Liver (tissue), 8 donors: ENCODE measurements at regions not wholly inside any gene's neighbourhood (a gene's known extent, or its start where the extent isn't known, plus 50 kb on each side); places are given as distances from the start of the nearest gene placed in this dataset.

ENCODE experiments used
- DNase-seq: peaks from one replicate; pipeline ENCODE4 v3.0.0-alpha.2; 2017; ENCODE audit warnings: low spot score
- H3K27ac ChIP-seq, 2 donors: one replicate each; pipeline ENCODE4 v1.7.0; 2013; ENCODE audit warnings: inconsistent platforms in 2 of 2, low read length in 2 of 2, control low read depth in 1 of 2, low read depth in 1 of 2, mild to moderate bottlenecking in 1 of 2
- H3K27me3 ChIP-seq, 4 donors: one replicate each; pipeline versions ENCODE4 v1.6.1 to v1.7.0; 2013; ENCODE audit warnings: low read length in 3 of 4, inconsistent platforms in 1 of 4, mild to moderate bottlenecking in 1 of 4, moderate library complexity in 1 of 4; ENCODE audit not compliant: control insufficient read depth in 4 of 4, insufficient read depth in 4 of 4
- H3K36me3 ChIP-seq, 4 donors: one replicate each; pipeline versions ENCODE4 v1.6.1 to v1.7.0; 2013; ENCODE audit warnings: low read length in 3 of 4, mild to moderate bottlenecking in 3 of 4, low read depth in 1 of 4, moderate library complexity in 1 of 4; ENCODE audit not compliant: control insufficient read depth in 4 of 4, insufficient read depth in 3 of 4
- H3K4me1 ChIP-seq, 4 donors: one replicate each; pipeline versions ENCODE4 v1.6.1 to v1.7.0; 2013; ENCODE audit warnings: low read length in 3 of 4, mild to moderate bottlenecking in 3 of 4, moderate library complexity in 1 of 4; ENCODE audit not compliant: control insufficient read depth in 4 of 4, insufficient read depth in 4 of 4
- H3K4me3 ChIP-seq, 3 donors: one replicate each; pipeline versions ENCODE4 v1.6.1 to v1.7.0; 2013; ENCODE audit warnings: low read length in 3 of 3, control low read depth in 1 of 3, low read depth in 1 of 3, mild to moderate bottlenecking in 1 of 3
- H3K9ac ChIP-seq, 2 donors: one replicate each; pipeline ENCODE4 v1.7.0; 2013; ENCODE audit warnings: low read length in 2 of 2, mild to moderate bottlenecking in 2 of 2, moderate library complexity in 2 of 2, control low read depth in 1 of 2, low read depth in 1 of 2
- H3K9me3 ChIP-seq, 4 donors: one replicate each; pipeline versions ENCODE4 v1.6.1 to v1.7.0; 2013; ENCODE audit warnings: low read length in 3 of 4; ENCODE audit not compliant: control insufficient read depth in 4 of 4
- CTCF ChIP-seq: fragments of 150-350 bp; IDR thresholded peaks from 2 replicates; pipeline ENCODE4 v1.5.1; 2017; ENCODE audit warnings: improper control_type of control experiment, low read depth, low read length; ENCODE audit not compliant: missing input control
- FOXA2 ChIP-seq: IDR thresholded peaks from 2 replicates; pipeline ENCODE4 v1.6.1; 2016; ENCODE audit warnings: antibody characterized with exemption
- GABPA ChIP-seq, 2 donors: IDR thresholded peaks in 1 of 2; conservative IDR thresholded peaks in 1 of 2; 2 replicates each; pipeline ENCODE4 v1.6.1; 2016; ENCODE audit warnings: antibody characterized with exemption in 2 of 2, mild to moderate bottlenecking in 1 of 2, moderate library complexity in 1 of 2
- HNF4A ChIP-seq, 2 donors: conservative IDR thresholded peaks; 2 replicates each; pipeline ENCODE4 v1.6.1; 2016; ENCODE audit warnings: antibody characterized with exemption in 2 of 2, mild to moderate bottlenecking in 2 of 2
- HNF4G ChIP-seq: IDR thresholded peaks from 2 replicates; pipeline ENCODE4 v1.6.1; 2016; ENCODE audit warnings: antibody characterized with exemption
- MAX ChIP-seq: IDR thresholded peaks from 2 replicates; pipeline ENCODE4 v1.6.1; 2016; ENCODE audit warnings: antibody characterized with exemption
- RAD21 ChIP-seq, 2 donors: IDR thresholded peaks; 2 replicates each; pipeline ENCODE4 v1.6.1; 2016; ENCODE audit warnings: antibody characterized with exemption in 2 of 2, mild to moderate bottlenecking in 2 of 2
- RXRA ChIP-seq, 2 donors: IDR thresholded peaks; 2 replicates each; pipeline ENCODE4 v1.6.1; 2017 to 2018; ENCODE audit warnings: antibody characterized with exemption in 2 of 2, mild to moderate bottlenecking in 1 of 2
- WGBS: extraction: QIAGEN DNeasy Blood & Tissue Kit; methylation state at CpG from one replicate; pipeline ENCODE4 v1.1.7; 2013; 5-methylcytosine and 5-hydroxymethylcytosine counted together
- donor health status: healthy.
- donor health status: healthy.
- donor health status: healthy.
- donor health status: healthy.
- donor health status: healthy.

- 82% methylated on average over 11 of the region's 11 CpGs for WGBS
- Histone ChIP-seq H3K9ac (no peak overlapping the region), H3K27me3 (no peaks in the 10 kb centered on the region), H3K4me3 (no peak overlapping the region), H3K9me3 (no peaks in the 10 kb centered on the region), H3K27ac (no peak overlapping the region), H3K36me3 (no peaks in the 10 kb centered on the region), H3K4me1 (no peaks in the 10 kb centered on the region)
- TF ChIP-seq CTCF, result no peak
- TF ChIP-seq HNF4G, result no peak
- TF ChIP-seq RXRA (IDR thresholded peaks at IDR 0.05), result no peak
- TF ChIP-seq RAD21 (IDR thresholded peaks at IDR 0.05), result no peak
- no peak for TF ChIP-seq MAX
- no peak for TF ChIP-seq FOXA2
- no peak for DNase-seq
Observed at GRCh38 chr10:78471723-78472550, 438.3 kb downstream of the RPS24 start.

- no peaks in the 10 kb centered on the region for H3K9me3 ChIP-seq
- 85% methylated on average over 7 of the region's 7 CpGs for WGBS
- DNase-seq, result no peak
- no peak for TF ChIP-seq MAX
- no peak for TF ChIP-seq GABPA (IDR thresholded peaks at IDR 0.05 in 1 of 2, conservative IDR thresholded peaks at IDR 0.05 in 1 of 2)
- TF ChIP-seq CTCF, result no peak
- H3K27ac ChIP-seq, result no peak overlapping the region
- H3K4me3 ChIP-seq, result no peak overlapping the region
- H3K4me1 ChIP-seq, result peaks cover 0 to under 1% (median 0%) of the 10 kb centered on the region in 4 donors
- H3K36me3 ChIP-seq, result no peaks in the 10 kb centered on the region
- H3K9ac ChIP-seq, result no peak overlapping the region
- peaks cover 0 to 5% (median 1%) of the 10 kb centered on the region in 4 donors for H3K27me3 ChIP-seq
Observed at GRCh38 chr10:78472551-78472890, 438.9 kb downstream of the RPS24 start.

- 78% methylated on average over 7 of the region's 7 CpGs for WGBS
- Histone ChIP-seq H3K9me3 (no peaks in the 10 kb centered on the region), H3K9ac (no peak overlapping the region), H3K27ac (no peak overlapping the region), H3K4me3 (no peak overlapping the region), H3K27me3 (peaks cover 0 to 5% (median 1%) of the 10 kb centered on the region in 4 donors), H3K4me1 (peaks cover 0 to 2% (median 0%) of the 10 kb centered on the region in 4 donors), H3K36me3 (no peaks in the 10 kb centered on the region)
- TF ChIP-seq HNF4A (conservative IDR thresholded peaks at IDR 0.05) (no peak), CTCF (no peak)
- no peak for DNase-seq
Observed at GRCh38 chr10:78473006-78473405, 439.3 kb downstream of the RPS24 start.
